Panc1 (cell line): ENCODE measurements at regions not wholly inside any gene's neighbourhood (a gene's known extent, or its start where the extent isn't known, plus 50 kb on each side); places are given as distances from the start of the nearest gene placed in this dataset.

Experiments used
- ATAC-seq: fragments of 200-7000 bp; cut with Tn5 transposase; 2 replicates; pipeline ENCODE4 v1.9.1; 2020; ENCODE audit warnings: mild to moderate bottlenecking, moderate library complexity
- BruUV-seq: library from RNA; stranded (reverse); fragments of 400-500 nt; replicated peaks from 2 replicates; lab custom pipeline; 2021; lab: Mats Ljungman, UMichigan
- CTCF ChIA-PET: fragments of 300-600 bp; sonication (Branson Sonifier 250); formaldehyde crosslinking; loops from one replicate; lab custom pipeline; 2022; ENCODE audit warnings: antibody characterized with exemption; lab: Charles Lee
- POLR2A ChIA-PET: fragments of 300-600 bp; sonication (Branson Sonifier 250); formaldehyde crosslinking; loops from one replicate; lab custom pipeline; 2022; ENCODE audit warnings: antibody characterized with exemption; lab: Charles Lee
- DNase-seq: peaks from one replicate; pipeline ENCODE4 v3.0.0-alpha.2; 2010; ENCODE audit warnings: low read depth, low spot score
- H3K27ac ChIP-seq: 2 replicates; pipeline ENCODE4 v1.5.1; 2011; ENCODE audit warnings: mild to moderate bottlenecking, low read length, inconsistent platforms
- H3K27me3 ChIP-seq: fragments of 200-500 bp; sonication (Bioruptor generic); 2 replicates; pipeline ENCODE4 v1.6.0; 2014; ENCODE audit warnings: low read length, inconsistent platforms; ENCODE audit not compliant: control insufficient read depth, insufficient read depth
- H3K36me3 ChIP-seq: fragments of 200-500 bp; sonication (Bioruptor generic); 2 replicates; pipeline ENCODE4 v1.5.1; 2014; ENCODE audit warnings: inconsistent platforms, mild to moderate bottlenecking, low read length, moderate library complexity; ENCODE audit not compliant: control insufficient read depth, insufficient read depth
- H3K4me1 ChIP-seq: 2 replicates; pipeline ENCODE4 v1.5.1; 2011; ENCODE audit warnings: inconsistent platforms, mild to moderate bottlenecking, low read length, moderate library complexity; ENCODE audit not compliant: control insufficient read depth, insufficient read depth
- H3K4me3 ChIP-seq, 2 experiments: 2 replicates each; pipeline ENCODE4 v1.5.1; 2011 to 2012; ENCODE audit warnings: low read depth in 2 of 2, low read length in 2 of 2, mild to moderate bottlenecking in 2 of 2, inconsistent platforms in 1 of 2, moderate library complexity in 1 of 2
- H3K9me3 ChIP-seq: fragments of 200-500 bp; sonication (Bioruptor generic); 2 replicates; pipeline ENCODE4 v1.5.1; 2014; ENCODE audit warnings: low read depth, mild to moderate bottlenecking, inconsistent platforms, low read length, moderate library complexity; ENCODE audit not compliant: control insufficient read depth, insufficient read depth
- POLR2AphosphoS5 ChIP-seq: IDR thresholded peaks from 2 replicates; pipeline ENCODE4 v1.6.1; 2012; ENCODE audit warnings: mild to moderate bottlenecking, low read depth, low read length, moderate library complexity
- SIN3A ChIP-seq: IDR thresholded peaks from 2 replicates; pipeline ENCODE4 v1.6.1; 2012; ENCODE audit warnings: low read depth, mild to moderate bottlenecking, low read length, moderate library complexity, borderline replicate concordance; ENCODE audit not compliant: insufficient read depth
- TCF7L2 ChIP-seq: IDR thresholded peaks from 2 replicates; pipeline ENCODE4 v1.6.1; 2011; ENCODE audit warnings: mild to moderate bottlenecking, low read depth, low read length, inconsistent platforms
- in situ Hi-C: cut with HindIII; loops from 2 replicates; pipeline ENCODE4 v1.10.0; 2016; ENCODE audit warnings: low sequenced_read_pairs, low pct_unique_long_range_greater_than_20kb
- intact Hi-C: fragments of 100-400 bp; cut with micrococcal nuclease; formaldehyde crosslinking; loops from one replicate; pipeline ENCODE4 v1.10.0; 2022; ENCODE audit not compliant: unreplicated experiment
- TF ChIP-seq, protein P1 (sequence below), 2 experiments: IDR thresholded peaks; 2 replicates each; pipeline ENCODE4 v1.6.1; 2011 to 2012; ENCODE audit warnings: low read depth in 2 of 2, control low read depth in 1 of 2, low read length in 1 of 2, mild to moderate bottlenecking in 1 of 2, moderate library complexity in 1 of 2; ENCODE audit not compliant: insufficient read depth in 1 of 2
- TF ChIP-seq, protein P2 (sequence below): fragments of 450-650 bp; IDR thresholded peaks from 2 replicates; pipeline ENCODE4 v1.5.1; 2017; ENCODE audit warnings: mild to moderate bottlenecking

DNA sequence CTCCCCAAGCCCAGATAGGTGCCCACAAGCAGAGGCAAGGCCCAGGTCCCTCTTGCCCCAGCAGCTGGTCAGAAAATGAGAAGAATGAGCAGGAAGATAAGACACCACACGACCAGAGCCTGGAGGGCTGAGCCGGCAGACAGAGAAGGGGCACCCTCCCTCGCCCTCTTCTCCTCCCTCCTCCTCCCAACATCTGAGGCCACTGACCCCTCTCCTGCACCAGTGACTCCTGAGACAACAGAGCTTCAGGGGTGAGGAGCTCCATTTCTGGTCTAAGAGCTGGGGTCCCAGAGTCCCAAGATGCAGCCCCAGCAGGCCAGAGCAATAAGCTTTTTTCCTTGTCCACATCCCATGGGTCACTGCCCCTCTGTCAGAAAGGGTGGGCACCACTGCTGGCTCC lies 159.2 kb downstream of the TRIM29 start:
- in situ Hi-C loops (no loop called here), intact Hi-C loops (no loop called here)
- no peak overlapping the region for H3K27ac ChIP-seq
- CTCF ChIA-PET: no interaction called here
- no peaks in the 10 kb centered on the region for H3K36me3 ChIP-seq
- BruUV-seq: no TSS peak
- ATAC-seq (no peak), DNase-seq (no peak)
- no peaks in the 10 kb centered on the region for H3K4me1 ChIP-seq
- POLR2A ChIA-PET: interaction anchor here (0.6 kb wide), 1 partner anchor 356 kb away, joined by 5 read pairs; no protein-coding TSS in a partner anchor
- no peak overlapping the region for H3K4me3 ChIP-seq
- no peak for TF ChIP-seq SIN3A
- no peak for TF ChIP-seq POLR2AphosphoS5
- TF ChIP-seq, protein P1, sequence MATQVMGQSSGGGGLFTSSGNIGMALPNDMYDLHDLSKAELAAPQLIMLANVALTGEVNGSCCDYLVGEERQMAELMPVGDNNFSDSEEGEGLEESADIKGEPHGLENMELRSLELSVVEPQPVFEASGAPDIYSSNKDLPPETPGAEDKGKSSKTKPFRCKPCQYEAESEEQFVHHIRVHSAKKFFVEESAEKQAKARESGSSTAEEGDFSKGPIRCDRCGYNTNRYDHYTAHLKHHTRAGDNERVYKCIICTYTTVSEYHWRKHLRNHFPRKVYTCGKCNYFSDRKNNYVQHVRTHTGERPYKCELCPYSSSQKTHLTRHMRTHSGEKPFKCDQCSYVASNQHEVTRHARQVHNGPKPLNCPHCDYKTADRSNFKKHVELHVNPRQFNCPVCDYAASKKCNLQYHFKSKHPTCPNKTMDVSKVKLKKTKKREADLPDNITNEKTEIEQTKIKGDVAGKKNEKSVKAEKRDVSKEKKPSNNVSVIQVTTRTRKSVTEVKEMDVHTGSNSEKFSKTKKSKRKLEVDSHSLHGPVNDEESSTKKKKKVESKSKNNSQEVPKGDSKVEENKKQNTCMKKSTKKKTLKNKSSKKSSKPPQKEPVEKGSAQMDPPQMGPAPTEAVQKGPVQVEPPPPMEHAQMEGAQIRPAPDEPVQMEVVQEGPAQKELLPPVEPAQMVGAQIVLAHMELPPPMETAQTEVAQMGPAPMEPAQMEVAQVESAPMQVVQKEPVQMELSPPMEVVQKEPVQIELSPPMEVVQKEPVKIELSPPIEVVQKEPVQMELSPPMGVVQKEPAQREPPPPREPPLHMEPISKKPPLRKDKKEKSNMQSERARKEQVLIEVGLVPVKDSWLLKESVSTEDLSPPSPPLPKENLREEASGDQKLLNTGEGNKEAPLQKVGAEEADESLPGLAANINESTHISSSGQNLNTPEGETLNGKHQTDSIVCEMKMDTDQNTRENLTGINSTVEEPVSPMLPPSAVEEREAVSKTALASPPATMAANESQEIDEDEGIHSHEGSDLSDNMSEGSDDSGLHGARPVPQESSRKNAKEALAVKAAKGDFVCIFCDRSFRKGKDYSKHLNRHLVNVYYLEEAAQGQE (IDR thresholded peaks at IDR 0.05; ENCODE audit: insufficient read depth in 1 of 2, low read depth in 2 of 2, low read length in 1 of 2): no peak
- TF ChIP-seq, protein P2, sequence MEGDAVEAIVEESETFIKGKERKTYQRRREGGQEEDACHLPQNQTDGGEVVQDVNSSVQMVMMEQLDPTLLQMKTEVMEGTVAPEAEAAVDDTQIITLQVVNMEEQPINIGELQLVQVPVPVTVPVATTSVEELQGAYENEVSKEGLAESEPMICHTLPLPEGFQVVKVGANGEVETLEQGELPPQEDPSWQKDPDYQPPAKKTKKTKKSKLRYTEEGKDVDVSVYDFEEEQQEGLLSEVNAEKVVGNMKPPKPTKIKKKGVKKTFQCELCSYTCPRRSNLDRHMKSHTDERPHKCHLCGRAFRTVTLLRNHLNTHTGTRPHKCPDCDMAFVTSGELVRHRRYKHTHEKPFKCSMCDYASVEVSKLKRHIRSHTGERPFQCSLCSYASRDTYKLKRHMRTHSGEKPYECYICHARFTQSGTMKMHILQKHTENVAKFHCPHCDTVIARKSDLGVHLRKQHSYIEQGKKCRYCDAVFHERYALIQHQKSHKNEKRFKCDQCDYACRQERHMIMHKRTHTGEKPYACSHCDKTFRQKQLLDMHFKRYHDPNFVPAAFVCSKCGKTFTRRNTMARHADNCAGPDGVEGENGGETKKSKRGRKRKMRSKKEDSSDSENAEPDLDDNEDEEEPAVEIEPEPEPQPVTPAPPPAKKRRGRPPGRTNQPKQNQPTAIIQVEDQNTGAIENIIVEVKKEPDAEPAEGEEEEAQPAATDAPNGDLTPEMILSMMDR: no peak
- TF ChIP-seq TCF7L2: no peak
- no peaks in the 10 kb centered on the region for H3K9me3 ChIP-seq
- H3K27me3 ChIP-seq: peaks cover 9% of the 10 kb centered on the region; the same call in 1 of the 2 replicates

DNA sequence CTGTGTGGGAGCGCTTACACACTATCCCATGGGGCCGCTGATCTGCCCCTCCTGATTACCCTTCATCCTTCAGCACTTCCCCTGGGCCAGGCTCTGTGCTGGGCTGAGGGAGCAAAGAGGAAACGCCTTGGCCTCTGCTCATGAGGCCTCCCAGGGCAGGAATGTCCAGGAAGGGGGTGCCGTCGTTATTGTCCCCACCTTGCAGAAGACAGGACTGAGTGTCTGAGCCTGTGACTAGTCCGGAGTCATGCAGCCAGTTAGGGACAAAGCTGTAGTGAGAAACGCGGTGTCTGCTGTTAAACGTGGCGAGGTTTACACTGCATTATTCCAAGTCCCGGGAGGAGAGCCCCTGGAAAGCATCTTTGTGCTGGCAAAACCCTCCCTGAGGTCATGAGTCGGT lies 160.0 kb downstream of the TRIM29 start:
- no peak for ATAC-seq
- intact Hi-C loops: no loop called here
- BruUV-seq: no TSS peak
- TF ChIP-seq SIN3A: no peak
- TF ChIP-seq, protein P2: no peak
- TF ChIP-seq, protein P1 (IDR thresholded peaks at IDR 0.05; ENCODE audit: insufficient read depth in 1 of 2, low read depth in 2 of 2, low read length in 1 of 2): no peak
- no peak for TF ChIP-seq POLR2AphosphoS5
- no peak for TF ChIP-seq TCF7L2
- Histone ChIP-seq H3K9me3 (no peaks in the 10 kb centered on the region), H3K27me3 (peaks cover 9% of the 10 kb centered on the region; the same call in 1 of the 2 replicates), H3K4me3 (no peak overlapping the region), H3K36me3 (no peaks in the 10 kb centered on the region), H3K27ac (no peak overlapping the region), H3K4me1 (no peaks in the 10 kb centered on the region)
- CTCF ChIA-PET: no interaction called here
- in situ Hi-C loops: no loop called here
- POLR2A ChIA-PET: no interaction called here
- no peak for DNase-seq
